GM12878 (cell line): ENCODE measurements at regions not wholly inside any gene's neighbourhood (a gene's known extent, or its start where the extent isn't known, plus 50 kb on each side); places are given as distances from the start of the nearest gene placed in this dataset.

ENCODE experiments used
- ATAC-seq: fragments of 200-7000 bp; cut with Tn5 transposase; 3 replicates; pipeline ENCODE4 v1.9.1; 2020; ENCODE audit warnings: mild to moderate bottlenecking, moderate library complexity
- BruUV-seq: library from RNA; stranded (reverse); fragments of 400-500 nt; replicated peaks from 2 replicates; lab custom pipeline; 2021; lab: Mats Ljungman, UMichigan
- CTCF ChIA-PET: fragments of 300-600 bp; sonication (Branson Sonifier 250); formaldehyde crosslinking; extraction: SDS; loops from one replicate; lab custom pipeline; 2021; ENCODE audit warnings: inconsistent platforms; lab: Yijun Ruan, JAX
- POLR2A ChIA-PET: fragments of 350-600 bp; formaldehyde crosslinking; extraction: SDS; loops from one replicate; lab custom pipeline; 2021; ENCODE audit warnings: inconsistent platforms; lab: Charles Lee
- RAD21 ChIA-PET: fragments of 300-600 bp; sonication (Branson Sonifier 250); formaldehyde crosslinking; loops from one replicate; lab custom pipeline; 2023; ENCODE audit warnings: antibody characterized with exemption; ENCODE audit not compliant: unreplicated experiment; lab: Charles Lee
- SMC1A ChIA-PET: fragments of 300-600 bp; sonication (Branson Sonifier 250); formaldehyde crosslinking; loops from one replicate; lab custom pipeline; 2023; ENCODE audit not compliant: unreplicated experiment, uncharacterized antibody; lab: Charles Lee
- DNase-seq: peaks from one replicate; pipeline ENCODE4 v3.0.0-alpha.2; 2011; ENCODE audit warnings: low read depth, low spot score
- FAIRE-seq: peaks from 3 replicates; lab custom pipeline; 2011; peaks lifted over from hg19 to GRCh38; lab: Jason Lieb, UNC
- H2AFZ ChIP-seq: 2 replicates; pipeline ENCODE4 v1.6.0; 2011; ENCODE audit warnings: low read depth, low read length, control low read depth; ENCODE audit not compliant: control insufficient read depth
- H3K27ac ChIP-seq: 2 replicates; pipeline ENCODE4 v1.5.1; 2011; ENCODE audit warnings: control low read depth; ENCODE audit not compliant: control insufficient read depth, insufficient read depth
- H3K27me3 ChIP-seq, 2 experiments: replicated peaks in 1 of 2; 2 replicates each; pipeline versions ENCODE4 v1.6.0 to v1.6.1; 2011; ENCODE audit warnings: low read length in 1 of 2; ENCODE audit not compliant: control insufficient read depth in 2 of 2, insufficient read depth in 2 of 2
- H3K36me3 ChIP-seq, 2 experiments: 2 replicates each; pipeline ENCODE4 v1.5.1; 2011; ENCODE audit warnings: low read length in 1 of 2; ENCODE audit not compliant: control insufficient read depth in 2 of 2, insufficient read depth in 2 of 2
- H3K4me1 ChIP-seq: 2 replicates; pipeline ENCODE4 v1.6.1; 2011; ENCODE audit warnings: mild to moderate bottlenecking, low read length, moderate library complexity, mixed read lengths; ENCODE audit not compliant: control insufficient read depth, insufficient read depth
- H3K4me2 ChIP-seq: 2 replicates; pipeline ENCODE4 v1.6.0; 2011; ENCODE audit warnings: control low read depth; ENCODE audit not compliant: control insufficient read depth, insufficient read depth
- H3K4me3 ChIP-seq: fragments of 200-600 bp; sonication (generic); 2 replicates; pipeline ENCODE4 v1.5.1; 2016
- H3K79me2 ChIP-seq: 2 replicates; pipeline ENCODE4 v1.6.0; 2011; ENCODE audit warnings: low read length; ENCODE audit not compliant: control insufficient read depth, insufficient read depth
- H3K9ac ChIP-seq: 2 replicates; pipeline ENCODE4 v1.8.0; 2011; ENCODE audit warnings: low read length, control low read depth, mixed read lengths; ENCODE audit not compliant: control insufficient read depth, insufficient read depth
- H3K9me3 ChIP-seq: replicated peaks from 3 replicates; pipeline ENCODE4 v1.5.1; 2011; ENCODE audit warnings: mild to moderate bottlenecking, low read length; ENCODE audit not compliant: control insufficient read depth, insufficient read depth
- H4K20me1 ChIP-seq: 2 replicates; pipeline ENCODE4 v1.6.0; 2011; ENCODE audit not compliant: control insufficient read depth, insufficient read depth
- ELK1 ChIP-seq: IDR thresholded peaks from 2 replicates; pipeline ENCODE4 v1.6.1; 2012; ENCODE audit warnings: low read depth, low read length, improper control_type of control experiment
- IRF4 ChIP-seq: IDR thresholded peaks from 2 replicates; pipeline ENCODE4 v1.6.1; 2011; ENCODE audit warnings: low read depth, low read length
- SREBF1 ChIP-seq: IDR thresholded peaks from 2 replicates; pipeline ENCODE4 v1.6.1; 2012; ENCODE audit warnings: mild to moderate bottlenecking, low read length
- USF1 ChIP-seq: IDR thresholded peaks from 2 replicates; pipeline ENCODE4 v1.6.1; 2011; ENCODE audit warnings: borderline replicate concordance, low read depth, mild to moderate bottlenecking, moderate library complexity, mixed read lengths, low read length; ENCODE audit not compliant: insufficient read depth; ENCODE audit errors: extremely low read length
- ZNF24 ChIP-seq: fragments of 450-650 bp; IDR thresholded peaks from 2 replicates; pipeline ENCODE4 v1.6.1; 2017; ENCODE audit warnings: antibody characterized with exemption, mild to moderate bottlenecking
- WGBS: methylation state at CpG from one replicate; pipeline ENCODE4 v1.1.6; 2016; ENCODE audit warnings: low lambda C conversion rate; ENCODE audit not compliant: insufficient replicate concordance, insufficient coverage; ENCODE audit errors: missing lambda C conversion rate; 5-methylcytosine and 5-hydroxymethylcytosine counted together
- in situ Hi-C: fragments of 300-500 bp; cut with MboI; formaldehyde crosslinking; loops from 9 replicates; pipeline ENCODE4 v1.14.3; 2018; ENCODE audit warnings: mixed read lengths
- intact Hi-C: fragments of 100-400 bp; cut with micrococcal nuclease; formaldehyde crosslinking; loops from one replicate; pipeline ENCODE4 v1.14.2; 2022; ENCODE audit not compliant: unreplicated experiment
- TF ChIP-seq, protein P1 (sequence below): fragments of 450-650 bp; IDR thresholded peaks from 2 replicates; pipeline ENCODE4 v1.6.1; 2018; ENCODE audit warnings: mild to moderate bottlenecking, low read depth, moderate library complexity; ENCODE audit not compliant: partially characterized antibody
- TF ChIP-seq, protein P2 (sequence below): fragments of 450-650 bp; IDR thresholded peaks from 2 replicates; pipeline ENCODE4 v1.6.1; 2017; ENCODE audit warnings: mild to moderate bottlenecking

DNA sequence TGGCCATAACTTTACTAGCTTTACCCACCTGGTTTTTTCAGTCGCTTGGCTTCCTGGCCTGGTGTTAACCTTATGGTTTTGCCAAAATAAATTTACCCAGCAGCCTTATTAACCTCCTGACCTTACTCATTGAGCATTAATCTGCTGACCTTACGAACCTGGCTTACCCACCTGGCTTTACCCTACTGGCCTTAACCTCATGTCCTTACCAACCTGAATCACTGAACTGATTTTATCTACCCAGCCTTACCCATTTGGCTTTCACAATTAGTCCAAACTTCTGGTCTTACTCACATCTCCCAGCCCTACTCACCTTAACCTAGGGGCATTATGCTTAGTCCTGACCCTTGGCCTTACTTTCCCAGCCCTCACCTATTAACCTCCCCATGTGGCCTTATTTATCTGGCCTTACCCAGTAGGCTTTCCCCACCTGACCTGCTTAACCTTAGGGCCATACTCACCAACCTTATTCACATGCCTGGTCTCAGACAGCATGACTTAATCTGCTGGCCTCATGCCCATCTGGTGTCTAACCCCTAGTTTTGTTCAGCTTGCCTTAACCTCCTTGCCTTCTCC, 93.4 kb downstream of the IL12A start:
- RAD21 ChIA-PET = no interaction called here

More for the DNA sequence above, 93.4 kb downstream of the IL12A start:
- intact Hi-C loops = no loop called here
- TF ChIP-seq USF1 (no peak), ZNF24 (no peak), IRF4 (no peak), SREBF1 (no peak), ELK1 (no peak)
- TF ChIP-seq, protein P1, sequence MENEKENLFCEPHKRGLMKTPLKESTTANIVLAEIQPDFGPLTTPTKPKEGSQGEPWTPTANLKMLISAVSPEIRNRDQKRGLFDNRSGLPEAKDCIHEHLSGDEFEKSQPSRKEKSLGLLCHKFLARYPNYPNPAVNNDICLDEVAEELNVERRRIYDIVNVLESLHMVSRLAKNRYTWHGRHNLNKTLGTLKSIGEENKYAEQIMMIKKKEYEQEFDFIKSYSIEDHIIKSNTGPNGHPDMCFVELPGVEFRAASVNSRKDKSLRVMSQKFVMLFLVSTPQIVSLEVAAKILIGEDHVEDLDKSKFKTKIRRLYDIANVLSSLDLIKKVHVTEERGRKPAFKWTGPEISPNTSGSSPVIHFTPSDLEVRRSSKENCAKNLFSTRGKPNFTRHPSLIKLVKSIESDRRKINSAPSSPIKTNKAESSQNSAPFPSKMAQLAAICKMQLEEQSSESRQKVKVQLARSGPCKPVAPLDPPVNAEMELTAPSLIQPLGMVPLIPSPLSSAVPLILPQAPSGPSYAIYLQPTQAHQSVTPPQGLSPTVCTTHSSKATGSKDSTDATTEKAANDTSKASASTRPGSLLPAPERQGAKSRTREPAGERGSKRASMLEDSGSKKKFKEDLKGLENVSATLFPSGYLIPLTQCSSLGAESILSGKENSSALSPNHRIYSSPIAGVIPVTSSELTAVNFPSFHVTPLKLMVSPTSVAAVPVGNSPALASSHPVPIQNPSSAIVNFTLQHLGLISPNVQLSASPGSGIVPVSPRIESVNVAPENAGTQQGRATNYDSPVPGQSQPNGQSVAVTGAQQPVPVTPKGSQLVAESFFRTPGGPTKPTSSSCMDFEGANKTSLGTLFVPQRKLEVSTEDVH = no peak
- TF ChIP-seq, protein P2, sequence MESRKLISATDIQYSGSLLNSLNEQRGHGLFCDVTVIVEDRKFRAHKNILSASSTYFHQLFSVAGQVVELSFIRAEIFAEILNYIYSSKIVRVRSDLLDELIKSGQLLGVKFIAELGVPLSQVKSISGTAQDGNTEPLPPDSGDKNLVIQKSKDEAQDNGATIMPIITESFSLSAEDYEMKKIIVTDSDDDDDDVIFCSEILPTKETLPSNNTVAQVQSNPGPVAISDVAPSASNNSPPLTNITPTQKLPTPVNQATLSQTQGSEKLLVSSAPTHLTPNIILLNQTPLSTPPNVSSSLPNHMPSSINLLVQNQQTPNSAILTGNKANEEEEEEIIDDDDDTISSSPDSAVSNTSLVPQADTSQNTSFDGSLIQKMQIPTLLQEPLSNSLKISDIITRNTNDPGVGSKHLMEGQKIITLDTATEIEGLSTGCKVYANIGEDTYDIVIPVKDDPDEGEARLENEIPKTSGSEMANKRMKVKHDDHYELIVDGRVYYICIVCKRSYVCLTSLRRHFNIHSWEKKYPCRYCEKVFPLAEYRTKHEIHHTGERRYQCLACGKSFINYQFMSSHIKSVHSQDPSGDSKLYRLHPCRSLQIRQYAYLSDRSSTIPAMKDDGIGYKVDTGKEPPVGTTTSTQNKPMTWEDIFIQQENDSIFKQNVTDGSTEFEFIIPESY = no peak
- TF ChIP-seq, all 136 proteins: peak for 0
- ChIA-PET POLR2A (no interaction called here), SMC1A (no interaction called here), CTCF (no interaction called here)
- FAIRE-seq (no peak), ATAC-seq (no peak), DNase-seq (no peak)
- Histone ChIP-seq H4K20me1 (no peaks in the 10 kb centered on the region), H3K79me2 (no peaks in the 10 kb centered on the region), H3K36me3 (no peaks in the 10 kb centered on the region), H2AFZ (no peak overlapping the region), H3K27me3 (no peaks in the 10 kb centered on the region), H3K27ac (no peak overlapping the region), H3K4me2 (no peak overlapping the region), H3K4me3 (no peak overlapping the region), H3K4me1 (no peaks in the 10 kb centered on the region), H3K9ac (no peak overlapping the region), H3K9me3 (no peaks in the 10 kb centered on the region; the same call in 2 of the 3 replicates)
- WGBS = 24% methylated on average over 2 of the region's 2 CpGs
- in situ Hi-C loops = no loop called here
- no TSS peak for BruUV-seq
